ENCODE measurements at regions not wholly inside any gene's neighbourhood (a gene's known extent, or its start where the extent isn't known, plus 50 kb on each side); places are given as distances from the start of the nearest gene placed in this dataset.

GRCh38 chr21:38599381-38599975 lies 101.2 kb upstream of the ERG start (continued):
- TF ChIP-seq PBX3 (CRISPR knock-in tag; IDR thresholded peaks at IDR 0.05; ENCODE audit: borderline replicate concordance): no peak

GRCh38 chr21:38600106-38600505 lies 101.8 kb upstream of the ERG start:
- H3K27me3 ChIP-seq (ENCODE audit: control insufficient read depth in 1 of 2, insufficient read depth in 2 of 2, low read length in 2 of 2): peaks cover 0 to 31% of the 10 kb centered on the region in 2 experiments; a peak in 3 of 5 replicates
- DNase-seq (ENCODE audit: low spot score): no peak
- H3K27ac ChIP-seq (ENCODE audit: extremely low read length, insufficient read depth, low read length): no peak overlapping the region
- intact Hi-C loops (cut with micrococcal nuclease; ENCODE audit: unreplicated experiment): no loop called here
- no peaks in the 10 kb centered on the region for H3K36me3 ChIP-seq (replicated peaks in 1 of 2; ENCODE audit: control insufficient read depth in 1 of 2, insufficient read depth in 2 of 2, low read length in 2 of 2)
- 52% methylated on average over 4 of the region's 7 CpGs for WGBS (ENCODE audit: low lambda C conversion rate)
- BruUV-seq (replicated peaks): no TSS peak
- H3K79me2 ChIP-seq (ENCODE audit: insufficient read depth, low read length): no peaks in the 10 kb centered on the region
- no peak overlapping the region for H2AFZ ChIP-seq (ENCODE audit: low read length)
- no peak overlapping the region for H3K4me3 ChIP-seq (replicated peaks in 1 of 3; ENCODE audit: insufficient read depth in 1 of 3, low read depth in 2 of 3, low read length in 3 of 3)
- CTCF ChIA-PET (ENCODE audit: low intra/inter-chr PET ratio, low total read pairs): no interaction called here
- POLR2A ChIA-PET: no interaction called here
- ATAC-seq: no peak
- in situ Hi-C loops (cut with HindIII; ENCODE audit: extremely low pct_ligation_motif_present, low pct_unique_long_range_greater_than_20kb): no loop called here
- no peak overlapping the region for H3K9ac ChIP-seq (ENCODE audit: insufficient read depth, low read depth, low read length)
- FAIRE-seq: no peak
- peaks cover 10% of the 10 kb centered on the region; the same call in 1 of the 2 replicates for H3K4me1 ChIP-seq (ENCODE audit: insufficient read depth, low read length)
- no peak overlapping the region for H3K4me2 ChIP-seq (ENCODE audit: low read depth, low read length)
- no peaks in the 10 kb centered on the region for H4K20me1 ChIP-seq (ENCODE audit: insufficient read depth, low read length)
- no peaks in the 10 kb centered on the region for H3K9me3 ChIP-seq (ENCODE audit: low read length)
- TF ChIP-seq ZNF780A (CRISPR knock-in tag; IDR thresholded peaks at IDR 0.05): no peak
- TF ChIP-seq TBX2 (CRISPR knock-in tag; IDR thresholded peaks at IDR 0.05; ENCODE audit: borderline replicate concordance): no peak
- TF ChIP-seq ZSCAN9 (CRISPR knock-in tag; IDR thresholded peaks at IDR 0.05; ENCODE audit: borderline replicate concordance): no peak
- TF ChIP-seq ZKSCAN8 (CRISPR knock-in tag; IDR thresholded peaks at IDR 0.05; ENCODE audit: borderline replicate concordance): no peak
- TF ChIP-seq, protein P1, sequence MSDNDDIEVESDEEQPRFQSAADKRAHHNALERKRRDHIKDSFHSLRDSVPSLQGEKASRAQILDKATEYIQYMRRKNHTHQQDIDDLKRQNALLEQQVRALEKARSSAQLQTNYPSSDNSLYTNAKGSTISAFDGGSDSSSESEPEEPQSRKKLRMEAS (IDR thresholded peaks at IDR 0.05): no peak
- no peak for TF ChIP-seq XRCC5 (optimal IDR thresholded peaks at IDR 0.05; ENCODE audit: low read length)
- no peak for TF ChIP-seq ELF1 (CRISPR knock-in tag; IDR thresholded peaks at IDR 0.05)
- TF ChIP-seq ZSCAN25 (CRISPR knock-in tag; IDR thresholded peaks at IDR 0.05): no peak
- TF ChIP-seq ZNF34 (CRISPR knock-in tag; IDR thresholded peaks at IDR 0.05; ENCODE audit: borderline replicate concordance): no peak
- no peak for TF ChIP-seq MIER2 (CRISPR knock-in tag; IDR thresholded peaks at IDR 0.05)
- TF ChIP-seq, protein P2, sequence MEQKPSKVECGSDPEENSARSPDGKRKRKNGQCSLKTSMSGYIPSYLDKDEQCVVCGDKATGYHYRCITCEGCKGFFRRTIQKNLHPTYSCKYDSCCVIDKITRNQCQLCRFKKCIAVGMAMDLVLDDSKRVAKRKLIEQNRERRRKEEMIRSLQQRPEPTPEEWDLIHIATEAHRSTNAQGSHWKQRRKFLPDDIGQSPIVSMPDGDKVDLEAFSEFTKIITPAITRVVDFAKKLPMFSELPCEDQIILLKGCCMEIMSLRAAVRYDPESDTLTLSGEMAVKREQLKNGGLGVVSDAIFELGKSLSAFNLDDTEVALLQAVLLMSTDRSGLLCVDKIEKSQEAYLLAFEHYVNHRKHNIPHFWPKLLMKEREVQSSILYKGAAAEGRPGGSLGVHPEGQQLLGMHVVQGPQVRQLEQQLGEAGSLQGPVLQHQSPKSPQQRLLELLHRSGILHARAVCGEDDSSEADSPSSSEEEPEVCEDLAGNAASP (CRISPR knock-in tag; IDR thresholded peaks at IDR 0.05; ENCODE audit: borderline replicate concordance): no peak
- no peak for TF ChIP-seq TFE3 (CRISPR knock-in tag; IDR thresholded peaks at IDR 0.05)
- TF ChIP-seq HIC2 (CRISPR knock-in tag; IDR thresholded peaks at IDR 0.05; ENCODE audit: low read depth): no peak
- TF ChIP-seq CREB3 (CRISPR knock-in tag; IDR thresholded peaks at IDR 0.05): no peak
- no peak for TF ChIP-seq CHCHD3 (CRISPR knock-in tag; IDR thresholded peaks at IDR 0.05)
